HG03565 (cell line): ENCODE measurements at regions not wholly inside any gene's neighbourhood (a gene's known extent, or its start where the extent isn't known, plus 50 kb on each side); places are given as distances from the start of the nearest gene placed in this dataset.
"Not testable (repeated sequence)": the region's sequence is repeated elsewhere in the genome, so short reads cannot be mapped to it uniquely, and the experiment has no call there.

Experiments
- ATAC-seq: cut with Tn5 transposase; IDR thresholded peaks from one replicate; pipeline ENCODE4 v1.9.1; 2021; ENCODE audit warnings: mild to moderate bottlenecking, moderate library complexity; ENCODE audit not compliant: unreplicated experiment

DNA sequence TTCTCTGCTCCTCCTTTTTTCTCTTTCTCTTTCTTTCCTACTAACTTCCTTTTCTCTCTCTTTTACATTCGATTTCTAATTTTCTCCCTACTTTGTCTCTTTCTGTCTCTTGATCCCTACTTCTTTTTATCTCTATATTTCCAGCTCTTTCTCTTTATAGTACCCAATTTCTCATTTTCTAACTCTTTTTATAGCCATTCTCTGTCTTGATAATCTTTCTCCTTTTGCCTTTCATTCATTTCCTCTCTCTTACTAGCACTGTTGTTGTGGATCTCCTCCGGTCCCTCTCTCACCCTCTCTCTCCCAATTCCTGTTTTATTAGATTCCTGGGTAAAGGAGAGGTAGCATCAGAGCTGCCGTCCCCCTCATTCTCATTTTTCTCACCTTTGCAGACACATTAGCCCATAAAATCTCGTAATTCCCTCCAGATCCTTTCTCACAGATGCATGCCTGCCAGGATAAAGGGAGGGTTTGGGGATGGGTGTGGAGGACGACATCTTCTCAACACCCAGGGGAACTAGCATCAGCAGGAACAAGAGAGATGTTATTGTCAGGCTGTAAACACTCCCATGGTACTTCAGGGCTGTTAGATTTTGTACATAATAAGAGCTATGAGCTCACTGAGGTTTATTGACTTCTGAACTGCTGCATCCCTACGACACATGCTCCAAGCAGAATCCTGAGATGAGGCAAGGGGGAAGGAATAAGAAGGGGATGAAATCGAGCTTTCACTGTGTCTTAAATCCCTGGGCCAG lies 159.0 kb upstream of the GALNT2 start:
- ATAC-seq, result no peak

GRCh38 chr1:229908689-229909088 lies 158.3 kb upstream of the GALNT2 start:
- no peak for ATAC-seq

GRCh38 chr1:229913489-229913888 lies 153.5 kb upstream of the GALNT2 start:
- no peak for ATAC-seq

DNA sequence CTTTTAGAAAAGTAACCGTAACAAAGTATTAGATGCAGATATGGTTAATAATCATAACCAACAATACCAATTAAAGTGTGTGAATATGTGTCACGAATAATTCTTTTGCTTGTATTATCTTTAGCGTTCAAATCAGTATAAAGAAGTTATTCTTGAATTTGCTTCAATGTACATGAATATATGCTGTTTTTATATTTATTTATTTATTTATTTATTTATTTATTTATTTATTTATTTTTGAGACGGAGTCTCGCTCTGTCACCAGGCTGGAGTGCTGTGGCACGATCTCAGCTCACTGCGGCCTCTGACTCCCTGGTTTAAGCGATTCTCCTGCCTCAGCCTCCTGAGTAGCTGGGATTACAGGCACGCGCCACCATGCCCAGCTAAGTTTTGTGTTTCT lies 147.6 kb upstream of the GALNT2 start:
- not testable (repeated sequence) for ATAC-seq

- ATAC-seq, result no peak
Measured at GRCh38 chr1:229920683-229921082, 146.4 kb upstream of the GALNT2 start.

DNA sequence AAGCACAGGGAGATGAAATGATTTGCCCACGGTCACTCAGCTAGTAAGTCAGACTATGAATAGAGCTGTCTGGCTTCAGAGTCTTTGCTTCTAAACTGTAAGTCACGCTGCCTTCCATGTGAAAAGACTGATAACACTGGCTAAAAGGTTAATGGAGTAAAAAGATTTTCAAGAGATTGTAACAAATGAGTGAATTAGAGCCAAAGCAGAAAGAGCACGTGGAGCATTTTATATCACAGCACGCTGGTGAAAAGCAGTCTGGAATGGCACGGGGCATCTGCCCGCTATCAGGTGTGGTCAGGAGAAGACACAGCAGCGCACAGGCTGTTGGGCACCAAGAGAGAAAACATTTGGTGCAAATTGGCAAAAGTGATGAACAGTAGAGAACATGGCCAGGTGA lies 144.8 kb upstream of the GALNT2 start:
- no peak for ATAC-seq

- no peak for ATAC-seq
Measured at GRCh38 chr1:229924639-229925038, 142.4 kb upstream of the GALNT2 start.

DNA sequence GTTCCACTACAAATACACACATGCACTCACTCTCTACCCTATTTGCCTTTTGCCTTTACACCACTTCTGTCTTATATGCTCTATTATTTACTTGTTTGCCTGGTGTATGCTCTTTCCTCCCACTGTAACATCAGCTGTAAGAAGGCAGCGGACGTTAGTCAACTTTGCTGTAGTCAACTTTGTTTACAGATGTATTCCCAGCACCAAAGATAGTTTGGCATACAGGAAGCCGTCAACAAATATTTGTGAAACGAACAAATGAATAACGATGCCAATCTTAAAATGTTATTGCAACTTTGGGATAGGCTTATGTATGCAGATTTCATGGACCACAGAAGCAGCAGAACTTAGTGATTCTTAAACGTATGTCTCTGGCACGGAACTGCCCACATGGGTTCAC lies 138.3 kb upstream of the GALNT2 start:
- no peak for ATAC-seq

DNA sequence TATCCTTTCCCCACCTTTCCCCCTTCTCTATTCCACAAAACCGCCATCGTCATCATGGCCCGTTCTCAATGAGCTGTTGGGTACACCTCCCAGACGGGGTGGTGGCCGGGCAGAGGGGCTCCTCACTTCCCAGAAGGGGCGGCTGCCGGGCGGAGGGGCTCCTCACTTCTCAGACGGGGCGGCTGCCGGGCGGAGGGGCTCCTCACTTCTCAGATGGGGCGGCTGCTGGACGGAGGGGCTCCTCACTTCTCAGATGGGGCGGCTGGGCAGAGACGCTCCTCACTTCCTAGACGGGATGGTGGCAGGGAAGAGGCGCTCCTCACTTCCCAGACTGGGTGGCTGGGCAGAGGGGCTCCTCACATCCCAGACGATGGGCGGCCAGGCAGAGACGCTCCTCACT lies 135.3 kb upstream of the GALNT2 start:
- ATAC-seq, result not testable (repeated sequence)

DNA sequence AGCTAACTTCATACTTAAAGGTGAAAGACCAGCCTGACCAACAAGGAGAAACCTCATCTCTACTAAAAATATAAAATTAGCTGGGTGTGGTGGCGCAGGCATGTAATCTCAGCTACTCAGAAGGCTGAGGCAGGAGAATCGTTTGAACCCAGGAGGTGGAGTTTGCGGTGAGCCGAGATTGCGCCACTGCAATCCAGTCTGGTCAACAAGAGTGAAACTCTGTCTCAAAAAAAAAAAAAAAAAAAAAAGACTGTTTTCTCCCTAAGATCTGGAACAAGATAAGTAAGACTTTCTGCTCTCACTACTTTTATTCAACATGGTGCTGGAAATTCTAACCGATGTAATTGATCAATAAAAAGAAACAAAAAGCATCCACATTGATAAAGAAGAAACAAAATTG lies 131.9 kb upstream of the GALNT2 start:
- not testable (repeated sequence) for ATAC-seq

GRCh38 chr1:229938551-229938950 lies 128.5 kb upstream of the GALNT2 start:
- ATAC-seq, result no peak

DNA sequence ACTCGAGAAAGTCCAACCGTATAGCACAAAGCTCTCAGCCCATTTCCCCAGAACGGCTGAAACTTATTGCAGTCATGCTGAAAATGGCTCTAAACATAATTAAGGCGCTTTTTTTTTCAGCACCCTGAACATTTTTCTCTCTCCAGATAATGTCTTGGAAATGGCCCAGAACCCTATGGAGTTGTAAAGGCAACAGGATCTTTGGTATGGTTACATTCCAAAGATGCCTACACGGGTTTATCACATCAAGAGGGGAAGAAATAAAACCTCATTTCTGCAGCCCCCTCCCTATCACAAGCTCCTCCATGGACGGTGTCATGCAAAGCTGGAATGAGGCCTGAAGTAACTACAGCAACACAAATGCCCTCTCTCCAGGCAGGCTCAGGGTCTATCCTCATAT lies 126.4 kb upstream of the GALNT2 start:
- no peak for ATAC-seq

DNA sequence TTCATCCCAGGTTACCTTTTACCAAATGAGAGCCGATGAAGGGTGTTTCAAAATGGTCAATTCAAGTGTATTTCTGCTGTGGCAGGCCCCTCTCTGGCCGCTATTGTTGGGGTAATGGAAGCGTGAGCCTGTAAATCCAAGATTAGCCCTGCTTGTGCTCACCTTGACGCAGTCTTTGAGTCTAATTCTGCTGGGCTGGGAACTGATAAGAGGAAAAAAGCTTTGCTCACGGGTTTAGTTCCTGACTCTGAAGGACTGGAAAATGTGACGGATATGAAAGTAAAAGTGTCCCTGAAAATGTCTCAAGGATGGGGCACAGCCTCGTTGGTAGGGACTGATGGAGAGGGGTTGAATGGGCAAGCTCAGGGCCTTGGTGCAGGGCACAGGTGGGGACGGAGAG lies 125.9 kb upstream of the GALNT2 start:
- ATAC-seq, result no peak

GRCh38 chr1:229941831-229942230 lies 125.2 kb upstream of the GALNT2 start:
- no peak for ATAC-seq

GRCh38 chr1:229942501-229942900 lies 124.5 kb upstream of the GALNT2 start:
- ATAC-seq, result no peak

DNA sequence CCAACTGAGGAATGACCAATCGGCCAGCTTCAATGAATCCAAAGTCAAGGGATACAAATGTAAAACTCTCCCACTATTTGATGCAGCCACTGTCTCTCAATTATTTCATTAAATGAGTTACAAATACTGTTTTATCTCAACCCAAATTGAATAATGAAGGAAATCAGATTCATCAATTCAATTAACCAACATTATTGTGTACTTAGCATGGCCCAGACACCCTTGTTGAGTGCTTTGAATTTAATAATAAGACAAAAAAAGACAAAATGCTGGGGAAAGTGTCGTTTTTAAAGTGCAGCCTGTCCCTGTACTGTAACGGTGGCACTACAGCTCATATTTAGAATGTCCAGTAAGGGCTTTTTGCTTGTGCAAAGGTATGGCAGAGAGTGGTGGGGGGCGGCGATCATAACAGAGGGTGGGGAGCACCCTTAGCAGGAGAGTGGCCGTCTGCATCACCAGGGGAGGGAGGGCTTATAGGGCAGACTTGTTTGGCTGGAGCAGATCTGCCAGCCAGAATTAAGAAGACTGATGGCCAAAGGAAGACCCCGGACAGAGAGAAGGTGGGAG lies 123.8 kb upstream of the GALNT2 start:
- no peak for ATAC-seq

DNA sequence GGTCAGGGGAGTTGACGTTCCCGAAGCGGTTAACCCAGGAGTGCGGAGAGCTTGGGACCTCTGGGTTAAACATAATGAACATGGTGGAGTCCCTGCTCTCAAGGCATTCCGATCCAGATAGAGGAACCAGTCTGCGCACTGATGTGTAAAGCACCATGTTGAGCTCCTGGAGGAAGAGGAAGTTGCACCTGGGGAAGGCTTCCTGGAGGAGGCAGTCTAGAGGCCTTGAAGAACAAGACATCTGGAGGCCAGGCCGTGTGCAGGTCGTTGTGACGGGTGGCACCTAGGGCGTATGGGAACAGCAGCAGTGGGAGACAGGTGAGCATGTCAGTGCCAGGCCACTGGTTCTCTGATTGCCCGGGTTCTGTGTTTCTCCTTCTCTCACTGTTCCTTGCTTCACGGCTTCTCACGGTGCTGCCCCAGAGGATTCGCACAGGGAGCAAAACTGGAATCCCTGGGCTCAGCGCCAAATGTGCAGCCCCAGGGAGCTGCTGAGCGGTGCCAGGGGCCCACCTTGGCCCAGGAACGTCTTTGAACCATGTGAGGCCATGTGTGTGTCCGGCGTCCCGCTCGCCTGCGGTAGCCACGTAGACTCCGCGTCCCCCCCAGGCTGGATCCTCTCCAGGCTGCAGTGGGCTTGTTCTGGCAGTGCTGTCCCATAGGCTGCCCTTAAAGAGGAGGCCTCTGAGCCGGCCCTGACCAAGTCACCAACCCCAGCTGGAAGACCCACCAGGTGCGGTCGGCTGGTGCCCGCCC lies 122.9 kb upstream of the GALNT2 start:
- no peak for ATAC-seq

DNA sequence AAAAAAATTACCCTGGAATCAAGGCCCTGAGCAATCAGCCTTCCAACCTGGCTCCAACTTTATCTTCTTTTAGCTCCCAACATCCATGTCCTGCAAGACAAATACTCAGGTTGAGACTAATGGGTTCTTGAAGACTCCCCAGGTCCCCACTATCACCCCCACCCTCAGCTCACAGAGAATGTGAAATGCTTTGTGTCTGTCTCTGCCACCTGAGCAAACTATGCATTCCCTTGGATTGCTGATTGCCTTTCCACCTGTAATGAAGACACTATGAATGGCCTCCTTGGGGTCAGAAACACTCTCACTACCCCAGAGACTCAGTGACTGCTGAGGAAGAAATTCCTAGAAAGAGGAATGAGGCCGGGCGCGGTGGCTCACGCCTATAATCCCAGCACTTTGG lies 121.2 kb upstream of the GALNT2 start:
- no peak for ATAC-seq

GRCh38 chr1:229947968-229948367 lies 119.1 kb upstream of the GALNT2 start:
- no peak for ATAC-seq

DNA sequence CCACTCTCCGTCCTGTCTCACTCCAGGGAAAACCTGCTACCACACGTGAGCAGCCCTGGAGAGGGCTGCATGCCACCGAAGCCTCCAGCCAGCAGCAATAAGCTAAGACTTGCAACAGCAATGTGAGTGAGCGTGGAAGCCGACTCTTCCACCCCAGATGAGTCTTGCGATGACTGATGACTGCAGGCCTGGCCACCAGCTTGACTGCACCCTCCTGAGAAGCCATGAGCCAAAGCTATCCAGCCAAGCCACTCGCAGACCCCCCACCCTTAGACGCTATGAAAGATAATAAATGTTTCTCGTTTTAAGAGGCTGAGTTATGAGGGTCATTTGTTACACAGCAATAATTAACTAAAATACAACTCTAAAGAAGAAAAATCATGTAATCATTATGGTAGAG lies 118.6 kb upstream of the GALNT2 start:
- ATAC-seq, result no peak

DNA sequence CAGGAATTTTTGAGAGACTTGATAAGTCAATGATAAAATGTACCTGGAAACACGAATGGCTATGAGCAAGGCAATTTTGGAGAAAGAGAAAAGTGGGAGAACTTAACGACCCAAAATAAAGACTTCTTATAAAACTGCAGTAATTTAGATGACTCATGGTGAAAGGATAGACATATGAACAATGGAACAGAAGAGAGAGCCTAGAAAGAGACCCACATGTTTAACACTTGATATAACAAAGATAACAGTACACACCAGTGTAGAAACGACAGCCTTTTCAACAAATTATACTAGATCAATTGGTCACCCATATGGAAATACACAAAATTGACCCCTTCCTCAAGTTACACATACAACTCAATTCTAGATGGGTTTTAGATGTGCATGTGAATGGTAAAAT lies 117.5 kb upstream of the GALNT2 start:
- no peak for ATAC-seq

GRCh38 chr1:229950020-229950419 lies 117.0 kb upstream of the GALNT2 start:
- no peak for ATAC-seq
